IMR-90 (cell line): ENCODE measurements at regions not wholly inside any gene's neighbourhood (a gene's known extent, or its start where the extent isn't known, plus 50 kb on each side); places are given as distances from the start of the nearest gene placed in this dataset.

Experiments
- ATAC-seq: fragments of 200-7000 bp; cut with Tn5 transposase; 2 replicates; pipeline ENCODE4 v1.9.1; 2020; ENCODE audit warnings: low read depth, mild to moderate bottlenecking, moderate library complexity
- BruUV-seq: library from RNA; stranded (reverse); fragments of 400-500 nt; replicated peaks from 2 replicates; lab custom pipeline; 2021; lab: Mats Ljungman, UMichigan
- CTCF ChIA-PET: fragments of 300-600 bp; formaldehyde crosslinking; extraction: SDS; loops from one replicate; lab custom pipeline; 2021; ENCODE audit warnings: antibody characterized with exemption; lab: Yijun Ruan, JAX
- POLR2A ChIA-PET: fragments of 300-600 bp; sonication (Branson Sonifier 250); formaldehyde crosslinking; loops from one replicate; lab custom pipeline; 2022; ENCODE audit warnings: antibody characterized with exemption; ENCODE audit not compliant: unreplicated experiment; lab: Charles Lee
- DNase-seq: peaks from one replicate; pipeline ENCODE4 v3.0.0; 2013
- H2AFZ ChIP-seq: replicated peaks from 2 replicates; pipeline ENCODE3; 2013; ENCODE audit warnings: low read length, mild to moderate bottlenecking; ENCODE audit not compliant: poor library complexity
- H2AK5ac ChIP-seq: 2 replicates; pipeline ENCODE4 v1.6.1; 2013; ENCODE audit warnings: low read depth, low read length, inconsistent platforms
- H2AK9ac ChIP-seq: replicated peaks from 2 replicates; pipeline ENCODE3; 2013; ENCODE audit warnings: mild to moderate bottlenecking, low read depth, low read length, moderate library complexity; ENCODE audit not compliant: poor library complexity
- H2BK120ac ChIP-seq: 2 replicates; pipeline ENCODE4 v1.6.1; 2013; ENCODE audit warnings: low read depth, low read length, inconsistent platforms
- H2BK15ac ChIP-seq: 3 replicates; pipeline ENCODE4 v1.6.1; 2013; ENCODE audit warnings: low read depth, low read length, inconsistent platforms
- H2BK20ac ChIP-seq: 2 replicates; pipeline ENCODE4 v1.6.1; 2013; ENCODE audit warnings: low read depth, mild to moderate bottlenecking, inconsistent platforms, low read length, moderate library complexity
- H2BK5ac ChIP-seq: 2 replicates; pipeline ENCODE4 v1.6.1; 2013; ENCODE audit warnings: mild to moderate bottlenecking, low read depth, low read length, inconsistent platforms; ENCODE audit not compliant: poor library complexity, severe bottlenecking
- H3K14ac ChIP-seq: replicated peaks from 2 replicates; pipeline ENCODE4 v1.6.1; 2013; ENCODE audit warnings: low read depth, low read length, inconsistent platforms
- H3K18ac ChIP-seq: 2 replicates; pipeline ENCODE4 v1.6.1; 2013; ENCODE audit warnings: low read depth, low read length, control low read depth
- H3K23ac ChIP-seq: 2 replicates; pipeline ENCODE4 v1.6.1; 2013; ENCODE audit warnings: low read depth, low read length, inconsistent platforms
- H3K27ac ChIP-seq: 2 replicates; pipeline ENCODE4 v1.5.1; 2013; ENCODE audit warnings: mild to moderate bottlenecking, control low read depth, low read length; ENCODE audit not compliant: insufficient read depth
- H3K27me3 ChIP-seq: 2 replicates; pipeline ENCODE4 v1.6.1; 2013; ENCODE audit warnings: low read length; ENCODE audit not compliant: control insufficient read depth, insufficient read depth
- H3K36me3 ChIP-seq: 2 replicates; pipeline ENCODE4 v1.6.1; 2013; ENCODE audit warnings: low read length, mixed read lengths; ENCODE audit not compliant: control insufficient read depth, insufficient read depth
- H3K4ac ChIP-seq: 2 replicates; pipeline ENCODE4 v1.6.1; 2013; ENCODE audit warnings: low read depth, low read length, inconsistent platforms
- H3K4me1 ChIP-seq: 2 replicates; pipeline ENCODE4 v1.6.1; 2013; ENCODE audit warnings: low read length, mixed read lengths; ENCODE audit not compliant: control insufficient read depth, insufficient read depth
- H3K4me2 ChIP-seq: 2 replicates; pipeline ENCODE4 v1.6.1; 2013; ENCODE audit warnings: low read depth, mild to moderate bottlenecking, control low read depth, low read length, moderate library complexity
- H3K4me3 ChIP-seq: 2 replicates; pipeline ENCODE4 v1.5.1; 2013; ENCODE audit warnings: low read depth, mild to moderate bottlenecking, control low read depth, low read length, moderate library complexity; ENCODE audit not compliant: insufficient read depth
- H3K56ac ChIP-seq: 2 replicates; pipeline ENCODE4 v1.6.1; 2013; ENCODE audit warnings: low read length, inconsistent platforms; ENCODE audit not compliant: insufficient read depth; ENCODE audit errors: extremely low read depth
- H3K79me1 ChIP-seq, 2 experiments: 2 replicates each; pipeline ENCODE4 v1.6.1; 2013; ENCODE audit warnings: low read length in 2 of 2, inconsistent platforms in 1 of 2, low read depth in 1 of 2
- H3K9ac ChIP-seq: 2 replicates; pipeline ENCODE4 v1.6.1; 2013; ENCODE audit warnings: low read depth, low read length, control low read depth
- H3K9me1 ChIP-seq: 2 replicates; pipeline ENCODE4 v1.6.1; 2013; ENCODE audit warnings: low read length, inconsistent platforms; ENCODE audit not compliant: insufficient read depth
- H3K9me3 ChIP-seq: 2 replicates; pipeline ENCODE4 v1.6.1; 2013; ENCODE audit warnings: low read length; ENCODE audit not compliant: control insufficient read depth, insufficient read depth
- H4K20me1 ChIP-seq: 2 replicates; pipeline ENCODE4 v1.6.1; 2013; ENCODE audit warnings: low read length, inconsistent platforms; ENCODE audit not compliant: insufficient read depth
- H4K5ac ChIP-seq: 2 replicates; pipeline ENCODE4 v1.6.1; 2013; ENCODE audit warnings: mild to moderate bottlenecking, low read depth, low read length, control low read depth
- H4K8ac ChIP-seq, 2 experiments: 2 replicates each; pipeline ENCODE4 v1.6.1; 2013; ENCODE audit warnings: low read depth in 2 of 2, low read length in 2 of 2, control low read depth in 1 of 2, inconsistent platforms in 1 of 2
- H4K91ac ChIP-seq: 2 replicates; pipeline ENCODE4 v1.6.1; 2013; ENCODE audit warnings: low read depth, low read length, inconsistent platforms; ENCODE audit not compliant: insufficient read depth
- BHLHE40 ChIP-seq: fragments of 150-350 bp; IDR thresholded peaks from 2 replicates; pipeline ENCODE4 v1.6.1; 2016; ENCODE audit warnings: mild to moderate bottlenecking, low read depth, low read length
- CEBPB ChIP-seq: IDR thresholded peaks from 2 replicates; pipeline ENCODE4 v1.6.1; 2012; ENCODE audit warnings: low read depth, low read length, improper control_type of control experiment
- CHD1 ChIP-seq: IDR thresholded peaks from 2 replicates; pipeline ENCODE4 v1.6.1; 2012; ENCODE audit warnings: low read depth, low read length, improper control_type of control experiment
- FOS ChIP-seq: fragments of 150-350 bp; IDR thresholded peaks from 2 replicates; pipeline ENCODE4 v1.6.1; 2016; ENCODE audit warnings: low read depth, low read length
- MAFK ChIP-seq: IDR thresholded peaks from 2 replicates; pipeline ENCODE4 v1.6.1; 2012; ENCODE audit warnings: low read depth, low read length, improper control_type of control experiment
- MAZ ChIP-seq: IDR thresholded peaks from 2 replicates; pipeline ENCODE4 v1.6.1; 2012; ENCODE audit warnings: low read depth, mild to moderate bottlenecking, low read length, improper control_type of control experiment, moderate library complexity, borderline replicate concordance
- MXI1 ChIP-seq: IDR thresholded peaks from 2 replicates; pipeline ENCODE4 v1.6.1; 2012; ENCODE audit warnings: low read depth, mild to moderate bottlenecking, low read length, moderate library complexity, borderline replicate concordance
- NFE2L2 ChIP-seq: fragments of 150-350 bp; IDR thresholded peaks from 2 replicates; pipeline ENCODE4 v1.6.1; 2016; ENCODE audit warnings: low read depth, mild to moderate bottlenecking, low read length
- POLR2A ChIP-seq: IDR thresholded peaks from 2 replicates; pipeline ENCODE4 v1.6.1; 2012; ENCODE audit warnings: mild to moderate bottlenecking, low read depth, low read length
- RAD21 ChIP-seq: IDR thresholded peaks from 2 replicates; pipeline ENCODE4 v1.6.1; 2012; ENCODE audit warnings: low read length, improper control_type of control experiment
- RCOR1 ChIP-seq: IDR thresholded peaks from 2 replicates; pipeline ENCODE4 v1.6.1; 2012; ENCODE audit warnings: mild to moderate bottlenecking, low read length, improper control_type of control experiment; ENCODE audit not compliant: insufficient replicate concordance
- RFX5 ChIP-seq: IDR thresholded peaks from 2 replicates; pipeline ENCODE4 v1.8.0; 2012; ENCODE audit warnings: low read depth, mild to moderate bottlenecking, low read length, moderate library complexity
- SMC3 ChIP-seq: fragments of 150-350 bp; IDR thresholded peaks from 2 replicates; pipeline ENCODE4 v1.6.1; 2016; ENCODE audit warnings: low read depth, mild to moderate bottlenecking, antibody characterized with exemption, low read length, moderate library complexity
- USF2 ChIP-seq: fragments of 150-350 bp; IDR thresholded peaks from 2 replicates; pipeline ENCODE4 v1.6.1; 2017; ENCODE audit warnings: mild to moderate bottlenecking, antibody characterized with exemption, low read length, low read depth
- WGBS, 2 experiments: methylation state at CpG; one replicate each; pipeline versions ENCODE4 v1.1.5 to v1.1.7; 2013; ENCODE audit warnings: missing lambda C conversion rate in 2 of 2; ENCODE audit not compliant: insufficient read length in 1 of 2; ENCODE audit errors: extremely low coverage in 2 of 2; 5-methylcytosine and 5-hydroxymethylcytosine counted together
- dilution Hi-C: fragments of 300-500 bp; cut with HindIII; formaldehyde crosslinking; loops from one replicate; pipeline ENCODE4 v1.14.3; 2018; ENCODE audit warnings: low sequenced_read_pairs; ENCODE audit not compliant: unreplicated experiment
- in situ Hi-C: fragments of 300-500 bp; cut with MboI; formaldehyde crosslinking; loops from 3 replicates; pipeline ENCODE4 v1.14.3; 2019; ENCODE audit warnings: low sequenced_read_pairs, inconsistent platforms, mixed read lengths
- intact Hi-C: fragments of 100-400 bp; cut with micrococcal nuclease; formaldehyde crosslinking; loops from 2 replicates; pipeline ENCODE4 v1.10.0; 2022
- TF ChIP-seq, protein P1 (sequence below): fragments of 150-350 bp; IDR thresholded peaks from 2 replicates; pipeline ENCODE4 v1.6.1; 2016; ENCODE audit warnings: low read depth, mild to moderate bottlenecking, low read length, moderate library complexity, borderline replicate concordance
- TF ChIP-seq, protein P2 (sequence below): conservative IDR thresholded peaks from 2 replicates; pipeline ENCODE4 v1.5.1; 2012; ENCODE audit warnings: mild to moderate bottlenecking, low read depth, low read length, improper control_type of control experiment

DNA sequence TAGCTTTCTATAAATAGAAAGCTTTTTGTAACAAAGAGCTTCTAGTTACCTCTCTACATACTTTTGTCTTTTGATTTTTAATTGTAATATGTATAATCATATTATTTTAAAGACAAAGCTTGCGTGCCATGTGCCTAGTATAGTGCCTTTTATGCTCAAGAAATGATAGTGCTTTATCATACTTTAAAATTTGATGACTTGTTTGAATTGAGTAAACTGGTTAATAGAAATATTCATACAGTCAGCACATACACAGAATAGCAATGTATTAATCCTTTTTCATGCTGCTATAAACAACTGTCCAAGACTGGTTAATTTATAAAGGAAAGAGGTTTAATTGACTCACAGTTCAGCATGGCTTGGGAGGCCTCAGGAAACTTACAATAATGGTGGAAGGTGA, 313.0 kb downstream of the FRK start:
- ChIA-PET POLR2A (no interaction called here), CTCF (interaction anchor here (0.6 kb wide), 1 partner anchor 688 kb away, joined by 3 read pairs; no protein-coding TSS in a partner anchor)
- DNase-seq: no peak
- Histone ChIP-seq H3K56ac (no peak overlapping the region), H2AK5ac (no peak overlapping the region), H2AK9ac (no peak overlapping the region), H3K4me1 (no peaks in the 10 kb centered on the region), H3K23ac (no peak overlapping the region), H3K79me1 (no peaks in the 10 kb centered on the region), H3K14ac (no peak overlapping the region), H2BK15ac (no peak overlapping the region), H3K4me3 (no peak overlapping the region), H3K36me3 (no peaks in the 10 kb centered on the region), H4K91ac (no peak overlapping the region), H2BK120ac (no peak overlapping the region), H3K4me2 (no peak overlapping the region), H3K9me1 (no peaks in the 10 kb centered on the region), H3K27ac (no peak overlapping the region), H4K5ac (no peak overlapping the region), H2BK5ac (no peak overlapping the region), H3K9me3 (no peaks in the 10 kb centered on the region), H3K4ac (no peak overlapping the region), H2BK20ac (no peak overlapping the region), H4K20me1 (no peaks in the 10 kb centered on the region), H3K27me3 (no peaks in the 10 kb centered on the region), H4K8ac (no peak overlapping the region), H3K9ac (no peak overlapping the region), H3K18ac (no peak overlapping the region), H2AFZ (no peak overlapping the region)
- intact Hi-C loops: no loop called here
- in situ Hi-C loops: no loop called here
- no CpG with 5 or more reads among the region's 1 CpG for WGBS, 2 experiments
- dilution Hi-C loops: no loop called here
- no peak for TF ChIP-seq RFX5
- TF ChIP-seq, protein P1, sequence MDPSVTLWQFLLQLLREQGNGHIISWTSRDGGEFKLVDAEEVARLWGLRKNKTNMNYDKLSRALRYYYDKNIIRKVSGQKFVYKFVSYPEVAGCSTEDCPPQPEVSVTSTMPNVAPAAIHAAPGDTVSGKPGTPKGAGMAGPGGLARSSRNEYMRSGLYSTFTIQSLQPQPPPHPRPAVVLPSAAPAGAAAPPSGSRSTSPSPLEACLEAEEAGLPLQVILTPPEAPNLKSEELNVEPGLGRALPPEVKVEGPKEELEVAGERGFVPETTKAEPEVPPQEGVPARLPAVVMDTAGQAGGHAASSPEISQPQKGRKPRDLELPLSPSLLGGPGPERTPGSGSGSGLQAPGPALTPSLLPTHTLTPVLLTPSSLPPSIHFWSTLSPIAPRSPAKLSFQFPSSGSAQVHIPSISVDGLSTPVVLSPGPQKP: no peak
- no peak for TF ChIP-seq FOS
- no peak for TF ChIP-seq MXI1
- TF ChIP-seq CHD1: no peak
- TF ChIP-seq RCOR1: no peak
- no peak for TF ChIP-seq POLR2A
- no peak for TF ChIP-seq MAZ
- TF ChIP-seq NFE2L2: no peak
- TF ChIP-seq, protein P2, sequence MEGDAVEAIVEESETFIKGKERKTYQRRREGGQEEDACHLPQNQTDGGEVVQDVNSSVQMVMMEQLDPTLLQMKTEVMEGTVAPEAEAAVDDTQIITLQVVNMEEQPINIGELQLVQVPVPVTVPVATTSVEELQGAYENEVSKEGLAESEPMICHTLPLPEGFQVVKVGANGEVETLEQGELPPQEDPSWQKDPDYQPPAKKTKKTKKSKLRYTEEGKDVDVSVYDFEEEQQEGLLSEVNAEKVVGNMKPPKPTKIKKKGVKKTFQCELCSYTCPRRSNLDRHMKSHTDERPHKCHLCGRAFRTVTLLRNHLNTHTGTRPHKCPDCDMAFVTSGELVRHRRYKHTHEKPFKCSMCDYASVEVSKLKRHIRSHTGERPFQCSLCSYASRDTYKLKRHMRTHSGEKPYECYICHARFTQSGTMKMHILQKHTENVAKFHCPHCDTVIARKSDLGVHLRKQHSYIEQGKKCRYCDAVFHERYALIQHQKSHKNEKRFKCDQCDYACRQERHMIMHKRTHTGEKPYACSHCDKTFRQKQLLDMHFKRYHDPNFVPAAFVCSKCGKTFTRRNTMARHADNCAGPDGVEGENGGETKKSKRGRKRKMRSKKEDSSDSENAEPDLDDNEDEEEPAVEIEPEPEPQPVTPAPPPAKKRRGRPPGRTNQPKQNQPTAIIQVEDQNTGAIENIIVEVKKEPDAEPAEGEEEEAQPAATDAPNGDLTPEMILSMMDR: no peak
- TF ChIP-seq CEBPB: no peak
- TF ChIP-seq RAD21: no peak
- TF ChIP-seq SMC3: no peak
- TF ChIP-seq BHLHE40: no peak
- no peak for TF ChIP-seq USF2
- TF ChIP-seq MAFK: no peak
- no TSS peak for BruUV-seq
- ATAC-seq: no peak
